ENCODE measurements at regions not wholly inside any gene's neighbourhood (a gene's known extent, or its start where the extent isn't known, plus 50 kb on each side); places are given as distances from the start of the nearest gene placed in this dataset.
"Not testable (repeated sequence)": the region's sequence is repeated elsewhere in the genome, so short reads cannot be mapped to it uniquely, and the experiment has no call there.

DNA sequence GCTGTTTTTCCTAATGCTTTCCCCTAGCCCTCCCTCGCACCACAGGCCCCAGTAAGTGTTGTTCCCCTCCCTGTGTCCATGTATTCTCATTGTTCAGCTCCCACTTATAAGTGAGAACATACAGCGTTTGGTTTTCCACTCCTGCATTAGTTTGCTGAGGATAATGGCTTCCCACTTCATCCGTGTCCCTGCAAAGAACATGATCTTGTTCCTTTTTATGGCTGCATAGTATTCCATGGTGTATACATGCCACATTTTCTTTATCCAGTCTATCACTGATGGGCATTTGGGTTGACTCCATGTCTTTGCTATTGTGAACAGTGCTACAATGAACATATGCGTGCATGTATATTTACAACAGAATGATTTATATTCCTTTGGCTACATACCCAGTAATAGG lies 99.1 kb upstream of the CCDC28A start:
- H4K20me1 ChIP-seq (ENCODE audit: control insufficient read depth, insufficient read depth); H3K27me3 ChIP-seq (replicated peaks in 1 of 2; ENCODE audit: control insufficient read depth in 2 of 2, insufficient read depth in 2 of 2, low read length in 1 of 2); ATAC-seq; BruUV-seq (replicated peaks); FAIRE-seq; intact Hi-C loops (cut with micrococcal nuclease; ENCODE audit: unreplicated experiment); DNase-seq (ENCODE audit: low read depth, low spot score); in situ Hi-C loops (cut with MboI); H3K4me2 ChIP-seq (ENCODE audit: control insufficient read depth, insufficient read depth); H3K9ac ChIP-seq (ENCODE audit: control insufficient read depth, insufficient read depth, low read length); H3K9me3 ChIP-seq (replicated peaks; ENCODE audit: control insufficient read depth, insufficient read depth, low read length); H2AFZ ChIP-seq (ENCODE audit: control insufficient read depth, low read depth, low read length); H3K4me3 ChIP-seq; H3K27ac ChIP-seq (ENCODE audit: control insufficient read depth, insufficient read depth); H3K36me3 ChIP-seq (ENCODE audit: control insufficient read depth in 2 of 2, insufficient read depth in 2 of 2, low read length in 1 of 2); H3K79me2 ChIP-seq (ENCODE audit: control insufficient read depth, insufficient read depth, low read length); H3K4me1 ChIP-seq (ENCODE audit: control insufficient read depth, insufficient read depth, low read length): not testable (repeated sequence)
- ChIA-PET POLR2A (interaction anchor here (0.9 to 2.4 kb wide), 3 partner anchors 11 to 23 kb away, joined by 4 to 7 read pairs (median 5); no protein-coding TSS in a partner anchor), SMC1A (ENCODE audit: uncharacterized antibody, unreplicated experiment) (interaction anchor here (1.1 to 5.9 kb wide), 10 partner anchors 10 to 36 kb away, joined by 3 to 32 read pairs (median 12); no protein-coding TSS in a partner anchor), CTCF (interaction anchor here (0.9 to 10.3 kb wide), 8 partner anchors 10 to 97 kb away, joined by 3 to 77 read pairs (median 10); no protein-coding TSS in a partner anchor), RAD21 (ENCODE audit: unreplicated experiment) (interaction anchor here (1.4 to 2.1 kb wide), 4 partner anchors 36 to 176 kb away, joined by 3 to 6 read pairs (median 4); no protein-coding TSS in a partner anchor)
- TF ChIP-seq ZNF217 (IDR thresholded peaks at IDR 0.05): 0 out of 2 replicates have a peak, but pooled peaks have one; percentile 41
- WGBS (ENCODE audit: insufficient coverage, insufficient replicate concordance, low lambda C conversion rate, missing lambda C conversion rate): 71% methylated on average over 4 of the region's 4 CpGs

GRCh38 chr6:138677538-138677937 lies 96.0 kb upstream of the CCDC28A start:
- no peak overlapping the region for H3K4me2 ChIP-seq (ENCODE audit: control insufficient read depth, insufficient read depth)
- 39% methylated on average over 6 of the region's 6 CpGs for WGBS (ENCODE audit: insufficient coverage, insufficient replicate concordance, low lambda C conversion rate, missing lambda C conversion rate)
- no peak overlapping the region for H3K27ac ChIP-seq (ENCODE audit: control insufficient read depth, insufficient read depth)
- SMC1A ChIA-PET (ENCODE audit: uncharacterized antibody, unreplicated experiment): interaction anchor here (0.8 to 5.9 kb wide), 8 partner anchors 8 to 88 kb away, joined by 3 to 32 read pairs (median 6); no protein-coding TSS in a partner anchor
- no peaks in the 10 kb centered on the region for H3K9me3 ChIP-seq (replicated peaks; ENCODE audit: control insufficient read depth, insufficient read depth, low read length)
- POLR2A ChIA-PET: no interaction called here
- H3K4me3 ChIP-seq: no peak overlapping the region
- H3K79me2 ChIP-seq (ENCODE audit: control insufficient read depth, insufficient read depth, low read length): no peaks in the 10 kb centered on the region
- no peak overlapping the region for H3K9ac ChIP-seq (ENCODE audit: control insufficient read depth, insufficient read depth, low read length)
- in situ Hi-C loops (cut with MboI) (no loop called here), intact Hi-C loops (cut with micrococcal nuclease; ENCODE audit: unreplicated experiment) (no loop called here)
- CTCF ChIA-PET: interaction anchor here (1.4 to 10.3 kb wide), 4 partner anchors 8 to 86 kb away, joined by 3 to 77 read pairs (median 6); no protein-coding TSS in a partner anchor
- RAD21 ChIA-PET (ENCODE audit: unreplicated experiment): no interaction called here
- BruUV-seq (replicated peaks): no TSS peak
- FAIRE-seq: no peak
- no peak for DNase-seq (ENCODE audit: low read depth, low spot score)
- H4K20me1 ChIP-seq (ENCODE audit: control insufficient read depth, insufficient read depth): no peaks in the 10 kb centered on the region
- H2AFZ ChIP-seq (ENCODE audit: control insufficient read depth, low read depth, low read length): no peak overlapping the region
- no peak; the same call in 2 of the 3 replicates for ATAC-seq
- no peak for TF ChIP-seq NR2F1 (conservative IDR thresholded peaks at IDR 0.05)
- TF ChIP-seq, protein P1, sequence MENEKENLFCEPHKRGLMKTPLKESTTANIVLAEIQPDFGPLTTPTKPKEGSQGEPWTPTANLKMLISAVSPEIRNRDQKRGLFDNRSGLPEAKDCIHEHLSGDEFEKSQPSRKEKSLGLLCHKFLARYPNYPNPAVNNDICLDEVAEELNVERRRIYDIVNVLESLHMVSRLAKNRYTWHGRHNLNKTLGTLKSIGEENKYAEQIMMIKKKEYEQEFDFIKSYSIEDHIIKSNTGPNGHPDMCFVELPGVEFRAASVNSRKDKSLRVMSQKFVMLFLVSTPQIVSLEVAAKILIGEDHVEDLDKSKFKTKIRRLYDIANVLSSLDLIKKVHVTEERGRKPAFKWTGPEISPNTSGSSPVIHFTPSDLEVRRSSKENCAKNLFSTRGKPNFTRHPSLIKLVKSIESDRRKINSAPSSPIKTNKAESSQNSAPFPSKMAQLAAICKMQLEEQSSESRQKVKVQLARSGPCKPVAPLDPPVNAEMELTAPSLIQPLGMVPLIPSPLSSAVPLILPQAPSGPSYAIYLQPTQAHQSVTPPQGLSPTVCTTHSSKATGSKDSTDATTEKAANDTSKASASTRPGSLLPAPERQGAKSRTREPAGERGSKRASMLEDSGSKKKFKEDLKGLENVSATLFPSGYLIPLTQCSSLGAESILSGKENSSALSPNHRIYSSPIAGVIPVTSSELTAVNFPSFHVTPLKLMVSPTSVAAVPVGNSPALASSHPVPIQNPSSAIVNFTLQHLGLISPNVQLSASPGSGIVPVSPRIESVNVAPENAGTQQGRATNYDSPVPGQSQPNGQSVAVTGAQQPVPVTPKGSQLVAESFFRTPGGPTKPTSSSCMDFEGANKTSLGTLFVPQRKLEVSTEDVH (IDR thresholded peaks at IDR 0.05; ENCODE audit: low read depth, partially characterized antibody): no peak
- TF ChIP-seq SUZ12 (IDR thresholded peaks at IDR 0.05; ENCODE audit: unreplicated experiment): no peak
- no peak for TF ChIP-seq KLF5 (IDR thresholded peaks at IDR 0.05; ENCODE audit: partially characterized antibody)
- no peak for TF ChIP-seq BCL11A (IDR thresholded peaks at IDR 0.05; ENCODE audit: low read depth, low read length)
- TF ChIP-seq, protein P2, sequence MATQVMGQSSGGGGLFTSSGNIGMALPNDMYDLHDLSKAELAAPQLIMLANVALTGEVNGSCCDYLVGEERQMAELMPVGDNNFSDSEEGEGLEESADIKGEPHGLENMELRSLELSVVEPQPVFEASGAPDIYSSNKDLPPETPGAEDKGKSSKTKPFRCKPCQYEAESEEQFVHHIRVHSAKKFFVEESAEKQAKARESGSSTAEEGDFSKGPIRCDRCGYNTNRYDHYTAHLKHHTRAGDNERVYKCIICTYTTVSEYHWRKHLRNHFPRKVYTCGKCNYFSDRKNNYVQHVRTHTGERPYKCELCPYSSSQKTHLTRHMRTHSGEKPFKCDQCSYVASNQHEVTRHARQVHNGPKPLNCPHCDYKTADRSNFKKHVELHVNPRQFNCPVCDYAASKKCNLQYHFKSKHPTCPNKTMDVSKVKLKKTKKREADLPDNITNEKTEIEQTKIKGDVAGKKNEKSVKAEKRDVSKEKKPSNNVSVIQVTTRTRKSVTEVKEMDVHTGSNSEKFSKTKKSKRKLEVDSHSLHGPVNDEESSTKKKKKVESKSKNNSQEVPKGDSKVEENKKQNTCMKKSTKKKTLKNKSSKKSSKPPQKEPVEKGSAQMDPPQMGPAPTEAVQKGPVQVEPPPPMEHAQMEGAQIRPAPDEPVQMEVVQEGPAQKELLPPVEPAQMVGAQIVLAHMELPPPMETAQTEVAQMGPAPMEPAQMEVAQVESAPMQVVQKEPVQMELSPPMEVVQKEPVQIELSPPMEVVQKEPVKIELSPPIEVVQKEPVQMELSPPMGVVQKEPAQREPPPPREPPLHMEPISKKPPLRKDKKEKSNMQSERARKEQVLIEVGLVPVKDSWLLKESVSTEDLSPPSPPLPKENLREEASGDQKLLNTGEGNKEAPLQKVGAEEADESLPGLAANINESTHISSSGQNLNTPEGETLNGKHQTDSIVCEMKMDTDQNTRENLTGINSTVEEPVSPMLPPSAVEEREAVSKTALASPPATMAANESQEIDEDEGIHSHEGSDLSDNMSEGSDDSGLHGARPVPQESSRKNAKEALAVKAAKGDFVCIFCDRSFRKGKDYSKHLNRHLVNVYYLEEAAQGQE (IDR thresholded peaks at IDR 0.05; ENCODE audit: low read depth, low read length): no peak
- TF ChIP-seq ATF7 (IDR thresholded peaks at IDR 0.05; ENCODE audit: low read depth): no peak
- no peak for TF ChIP-seq RBBP5 (conservative IDR thresholded peaks at IDR 0.05)
- no peak for TF ChIP-seq PML (IDR thresholded peaks at IDR 0.05; ENCODE audit: low read length)
- H3K27me3 ChIP-seq (replicated peaks in 1 of 2; ENCODE audit: control insufficient read depth in 2 of 2, insufficient read depth in 2 of 2, low read length in 1 of 2): no peaks in the 10 kb centered on the region
- no peaks in the 10 kb centered on the region for H3K4me1 ChIP-seq (ENCODE audit: control insufficient read depth, insufficient read depth, low read length)
- H3K36me3 ChIP-seq (ENCODE audit: control insufficient read depth in 2 of 2, insufficient read depth in 2 of 2, low read length in 1 of 2): no peaks in the 10 kb centered on the region

Measured in GM12878 (cell line).